Choroid plexus epithelial cell (primary cell): ENCODE measurements at regions not wholly inside any gene's neighbourhood (a gene's known extent, or its start where the extent isn't known, plus 50 kb on each side); places are given as distances from the start of the nearest gene placed in this dataset.

Source experiments
- DNase-seq: peaks from one replicate; pipeline ENCODE4 v3.0.0-alpha.2; 2010; ENCODE audit warnings: low read depth
- H3K4me3 ChIP-seq: 2 replicates; pipeline ENCODE4 v1.5.1; 2011; ENCODE audit warnings: low read depth, mild to moderate bottlenecking, control low read depth, low read length, moderate library complexity
- CTCF ChIP-seq: conservative IDR thresholded peaks from 2 replicates; pipeline ENCODE4 v1.5.1; 2011; ENCODE audit warnings: low read depth, mild to moderate bottlenecking, control low read depth, inconsistent platforms, low read length, moderate library complexity

- TF ChIP-seq CTCF, result peak; percentile 78
- peak; percentile 77 for DNase-seq
- H3K4me3 ChIP-seq, result no peak overlapping the region
Measured at GRCh38 chr15:66838671-66839239, 136.7 kb downstream of the SMAD6 start.

GRCh38 chr15:66839506-66840112, 137.6 kb downstream of the SMAD6 start:
- H3K4me3 ChIP-seq, result no peak overlapping the region
- TF ChIP-seq CTCF, result no peak
- no peak for DNase-seq

GRCh38 chr15:66840615-66841390, 138.8 kb downstream of the SMAD6 start:
- no peak overlapping the region for H3K4me3 ChIP-seq
- no peak for TF ChIP-seq CTCF
- no peak for DNase-seq

GRCh38 chr15:66841953-66842681, 140.1 kb downstream of the SMAD6 start:
- DNase-seq, result peak; percentile 95
- peak overlapping the region; percentile 40 for H3K4me3 ChIP-seq
- no peak for TF ChIP-seq CTCF

- peak overlapping the region; percentile 48 for H3K4me3 ChIP-seq
- peak; percentile 81 for DNase-seq
- TF ChIP-seq CTCF, result no peak
Measured at GRCh38 chr15:66842710-66843441, 140.8 kb downstream of the SMAD6 start.

- no peak for DNase-seq
- H3K4me3 ChIP-seq, result no peak overlapping the region
- no peak for TF ChIP-seq CTCF
Measured at GRCh38 chr15:66843581-66843980, 141.5 kb downstream of the SMAD6 start.
